GM23338 (cell line): ENCODE measurements at regions not wholly inside any gene's neighbourhood (a gene's known extent, or its start where the extent isn't known, plus 50 kb on each side); places are given as distances from the start of the nearest gene placed in this dataset.

Experiments
- ATAC-seq: fragments of 200-7000 bp; cut with Tn5 transposase; 3 replicates; pipeline ENCODE4 v1.9.1; 2020
- DNase-seq: peaks from one replicate; pipeline ENCODE4 v3.0.0-alpha.2; 2015; ENCODE audit warnings: low spot score
- H2AFZ ChIP-seq: fragments of 200-600 bp; sonication (generic); 2 replicates; pipeline ENCODE4 v1.8.0; 2016; ENCODE audit warnings: antibody characterized with exemption, mild to moderate bottlenecking, moderate library complexity
- H3F3A ChIP-seq: fragments of 200-600 bp; sonication (generic); replicated peaks from 2 replicates; pipeline ENCODE4 v1.8.0; 2017; ENCODE audit warnings: antibody characterized with exemption, mixed run types, low read depth
- H3K27ac ChIP-seq: fragments of 200-600 bp; sonication (generic); 2 replicates; pipeline ENCODE4 v1.6.1; 2016; ENCODE audit warnings: low read depth
- H3K27me3 ChIP-seq: fragments of 200-600 bp; sonication (generic); 2 replicates; pipeline ENCODE4 v1.8.0; 2016; ENCODE audit warnings: mild to moderate bottlenecking, mixed run types, moderate library complexity; ENCODE audit not compliant: insufficient read depth
- H3K36me3 ChIP-seq: fragments of 200-600 bp; sonication (generic); 2 replicates; pipeline ENCODE4 v1.8.0; 2016; ENCODE audit warnings: mild to moderate bottlenecking; ENCODE audit not compliant: insufficient read depth
- H3K4me1 ChIP-seq: fragments of 200-600 bp; sonication (generic); 2 replicates; pipeline ENCODE4 v1.8.0; 2016; ENCODE audit warnings: mild to moderate bottlenecking, moderate library complexity; ENCODE audit not compliant: insufficient read depth
- H3K4me2 ChIP-seq: fragments of 200-600 bp; sonication (generic); 2 replicates; pipeline ENCODE4 v1.7.1; 2017; ENCODE audit warnings: mixed run types
- H3K4me3 ChIP-seq: fragments of 200-600 bp; sonication (generic); 2 replicates; pipeline ENCODE4 v1.6.1; 2016; ENCODE audit warnings: mixed run types
- H3K79me2 ChIP-seq: fragments of 200-600 bp; sonication (generic); replicated peaks from 2 replicates; pipeline ENCODE4 v1.8.0; 2017; ENCODE audit warnings: mild to moderate bottlenecking; ENCODE audit not compliant: insufficient read depth
- H3K9me2 ChIP-seq: fragments of 200-600 bp; sonication (generic); 2 replicates; pipeline ENCODE4 v1.8.0; 2017; ENCODE audit not compliant: insufficient read depth
- H4K20me1 ChIP-seq: fragments of 200-600 bp; sonication (generic); replicated peaks from 2 replicates; pipeline ENCODE4 v1.8.0; 2017; ENCODE audit warnings: mild to moderate bottlenecking; ENCODE audit not compliant: insufficient read depth
- H3K27ac Mint-ChIP-seq: 2 replicates; pipeline ENCODE4 v1.8.0; 2020; ENCODE audit warnings: inconsistent platforms, mild to moderate bottlenecking, moderate library complexity, mixed read lengths
- H3K27me3 Mint-ChIP-seq: 3 replicates; pipeline ENCODE4 v1.8.0; 2022; ENCODE audit warnings: low read depth, mild to moderate bottlenecking, moderate library complexity, mixed read lengths, inconsistent platforms; ENCODE audit not compliant: insufficient read depth, poor library complexity
- H3K36me3 Mint-ChIP-seq: 3 replicates; pipeline ENCODE4 v1.8.0; 2021; ENCODE audit warnings: low read depth, mild to moderate bottlenecking, inconsistent platforms, moderate library complexity, mixed read lengths
- H3K4me1 Mint-ChIP-seq: 3 replicates; pipeline ENCODE4 v1.8.0; 2020; ENCODE audit warnings: mild to moderate bottlenecking, inconsistent platforms, mixed read lengths
- H3K4me3 Mint-ChIP-seq: 3 replicates; pipeline ENCODE4 v1.8.0; 2021; ENCODE audit warnings: moderate library complexity, mild to moderate bottlenecking, inconsistent platforms, mixed read lengths
- H3K9me3 Mint-ChIP-seq: 3 replicates; pipeline ENCODE4 v1.8.0; 2020; ENCODE audit warnings: moderate library complexity, mild to moderate bottlenecking, inconsistent platforms, mixed read lengths
- CREB1 ChIP-seq: fragments of 250-450 bp; sonication (Bioruptor Pico); IDR thresholded peaks from 2 replicates; pipeline ENCODE4 v1.5.0; 2020; ENCODE audit warnings: low read depth, mild to moderate bottlenecking, moderate library complexity
- CTCF ChIP-seq, 2 experiments: fragments of 200-600 bp in 1 of 2; sonication (generic) in 1 of 2; conservative IDR thresholded peaks; 2 replicates each; pipeline versions ENCODE4 v1.5.1 to v1.6.1; 2016 to 2017; ENCODE audit warnings: antibody characterized with exemption in 2 of 2, low read depth in 2 of 2, mild to moderate bottlenecking in 2 of 2, moderate library complexity in 1 of 2
- ETS1 ChIP-seq: IDR thresholded peaks from 2 replicates; pipeline ENCODE4 v1.6.1; 2016; ENCODE audit warnings: antibody characterized with exemption
- EZH2 ChIP-seq: fragments of 200-600 bp; sonication (generic); IDR thresholded peaks from one replicate; pipeline ENCODE4 v1.8.0; 2017; ENCODE audit warnings: antibody characterized with exemption, mild to moderate bottlenecking, low read depth; ENCODE audit not compliant: unreplicated experiment
- EZH2phosphoT487 ChIP-seq: fragments of 200-600 bp; sonication (generic); IDR thresholded peaks from one replicate; pipeline ENCODE4 v1.8.1; 2018; ENCODE audit warnings: antibody characterized with exemption; ENCODE audit not compliant: unreplicated experiment
- JUNB ChIP-seq: IDR thresholded peaks from one replicate; pipeline ENCODE4 v1.6.1; 2016; ENCODE audit warnings: antibody characterized with exemption; ENCODE audit not compliant: unreplicated experiment
- NANOG ChIP-seq: IDR thresholded peaks from 2 replicates; pipeline ENCODE4 v1.6.1; 2016; ENCODE audit warnings: antibody characterized with exemption, borderline replicate concordance
- POLR2AphosphoS5 ChIP-seq: IDR thresholded peaks from 2 replicates; pipeline ENCODE4 v1.6.1; 2016; ENCODE audit warnings: antibody characterized with exemption, low read depth
- REST ChIP-seq: IDR thresholded peaks from one replicate; pipeline ENCODE4 v1.6.1; 2018; ENCODE audit warnings: antibody characterized with exemption; ENCODE audit not compliant: unreplicated experiment
- STAT1 ChIP-seq: IDR thresholded peaks from one replicate; pipeline ENCODE4 v1.6.1; 2016; ENCODE audit warnings: antibody characterized with exemption; ENCODE audit not compliant: unreplicated experiment
- ZNF114 ChIP-seq: fragments of 250-450 bp; sonication (Bioruptor Pico); IDR thresholded peaks from 2 replicates; pipeline ENCODE4 v1.5.0; 2020; ENCODE audit warnings: mild to moderate bottlenecking, moderate library complexity
- ZNF331 ChIP-seq: fragments of 250-450 bp; sonication (Bioruptor Pico); IDR thresholded peaks from 2 replicates; pipeline ENCODE4 v1.5.0; 2020; ENCODE audit warnings: low read depth, mild to moderate bottlenecking, moderate library complexity
- ZNF462 ChIP-seq: fragments of 250-450 bp; sonication (Bioruptor Pico); IDR thresholded peaks from 2 replicates; pipeline ENCODE4 v1.5.0; 2020; ENCODE audit warnings: mild to moderate bottlenecking, moderate library complexity

GRCh38 chr5:168216989-168217388, 74.5 kb upstream of the WWC1 start:
- Histone ChIP-seq H3K4me2 (peak overlapping the region; percentile 64), H3K79me2 (no peaks in the 10 kb centered on the region), H3K27ac (no peak overlapping the region), H3K27me3 (no peaks in the 10 kb centered on the region), H2AFZ (peak overlapping the region; percentile 47), H3K36me3 (no peaks in the 10 kb centered on the region), H3K9me2 (no peaks in the 10 kb centered on the region; the same call in 1 of the 2 replicates), H3K4me1 (peaks cover 21% of the 10 kb centered on the region), H3K4me3 (no peak overlapping the region), H3F3A (no peaks in the 10 kb centered on the region), H4K20me1 (no peaks in the 10 kb centered on the region)
- DNase-seq = no peak
- no peaks in the 10 kb centered on the region for H3K36me3 Mint-ChIP-seq
- H3K27me3 Mint-ChIP-seq = peaks cover 9% of the 10 kb centered on the region
- no peak overlapping the region for H3K4me3 Mint-ChIP-seq
- TF ChIP-seq EZH2 = no peak
- no peak for TF ChIP-seq CTCF (conservative IDR thresholded peaks at IDR 0.05; ENCODE audit: low read depth in 2 of 2)
- no peak for TF ChIP-seq STAT1
- TF ChIP-seq CREB1 = no peak
- TF ChIP-seq NANOG = no peak
- TF ChIP-seq ZNF462 = no peak
- no peak for TF ChIP-seq POLR2AphosphoS5
- TF ChIP-seq EZH2phosphoT487 = no peak
- TF ChIP-seq ZNF331 = no peak
- no peak for TF ChIP-seq ETS1
- no peak for TF ChIP-seq JUNB
- no peak for TF ChIP-seq REST
- TF ChIP-seq ZNF114 (CRISPR knock-in tag) = no peak
- no peak overlapping the region for H3K27ac Mint-ChIP-seq
- no peak for ATAC-seq
- no peaks in the 10 kb centered on the region for H3K9me3 Mint-ChIP-seq
- H3K4me1 Mint-ChIP-seq = peaks cover 24% of the 10 kb centered on the region
